GM12874 (cell line): ENCODE measurements at regions not wholly inside any gene's neighbourhood (a gene's known extent, or its start where the extent isn't known, plus 50 kb on each side); places are given as distances from the start of the nearest gene placed in this dataset.

Experiments
- TF ChIP-seq, protein P1 (sequence below): IDR thresholded peaks from 2 replicates; pipeline ENCODE4 v1.5.1; 2011; ENCODE audit warnings: low read depth, mild to moderate bottlenecking, control low read depth, low read length, moderate library complexity; ENCODE audit not compliant: insufficient read depth

- TF ChIP-seq, protein P1, sequence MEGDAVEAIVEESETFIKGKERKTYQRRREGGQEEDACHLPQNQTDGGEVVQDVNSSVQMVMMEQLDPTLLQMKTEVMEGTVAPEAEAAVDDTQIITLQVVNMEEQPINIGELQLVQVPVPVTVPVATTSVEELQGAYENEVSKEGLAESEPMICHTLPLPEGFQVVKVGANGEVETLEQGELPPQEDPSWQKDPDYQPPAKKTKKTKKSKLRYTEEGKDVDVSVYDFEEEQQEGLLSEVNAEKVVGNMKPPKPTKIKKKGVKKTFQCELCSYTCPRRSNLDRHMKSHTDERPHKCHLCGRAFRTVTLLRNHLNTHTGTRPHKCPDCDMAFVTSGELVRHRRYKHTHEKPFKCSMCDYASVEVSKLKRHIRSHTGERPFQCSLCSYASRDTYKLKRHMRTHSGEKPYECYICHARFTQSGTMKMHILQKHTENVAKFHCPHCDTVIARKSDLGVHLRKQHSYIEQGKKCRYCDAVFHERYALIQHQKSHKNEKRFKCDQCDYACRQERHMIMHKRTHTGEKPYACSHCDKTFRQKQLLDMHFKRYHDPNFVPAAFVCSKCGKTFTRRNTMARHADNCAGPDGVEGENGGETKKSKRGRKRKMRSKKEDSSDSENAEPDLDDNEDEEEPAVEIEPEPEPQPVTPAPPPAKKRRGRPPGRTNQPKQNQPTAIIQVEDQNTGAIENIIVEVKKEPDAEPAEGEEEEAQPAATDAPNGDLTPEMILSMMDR = no peak
Observed at GRCh38 chr19:30780456-30780855, 408.3 kb downstream of the ZNF536 start.

DNA sequence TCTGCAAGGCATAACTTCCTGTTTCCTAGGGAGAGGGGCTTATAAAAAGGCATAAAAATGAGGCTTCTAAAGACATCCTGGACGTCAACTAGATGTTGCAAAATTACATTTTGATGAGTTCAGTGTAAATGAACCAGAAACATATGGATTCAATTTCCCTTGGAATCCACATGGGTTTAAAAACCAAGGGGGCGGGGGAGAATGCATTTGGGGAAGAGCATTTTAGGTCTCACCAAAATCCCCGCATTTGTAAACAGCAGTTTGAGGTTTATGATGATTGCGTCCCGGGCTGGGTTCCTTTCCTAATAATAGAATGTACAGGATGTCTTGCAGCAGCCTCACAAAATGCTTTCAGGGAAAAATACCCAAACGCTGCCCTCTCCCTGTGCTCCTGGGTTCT is 407.8 kb downstream of the ZNF536 start:
- TF ChIP-seq, protein P1 = no peak

- TF ChIP-seq, protein P1 = no peak
Observed at GRCh38 chr19:30778961-30779715, 407.0 kb downstream of the ZNF536 start.

DNA sequence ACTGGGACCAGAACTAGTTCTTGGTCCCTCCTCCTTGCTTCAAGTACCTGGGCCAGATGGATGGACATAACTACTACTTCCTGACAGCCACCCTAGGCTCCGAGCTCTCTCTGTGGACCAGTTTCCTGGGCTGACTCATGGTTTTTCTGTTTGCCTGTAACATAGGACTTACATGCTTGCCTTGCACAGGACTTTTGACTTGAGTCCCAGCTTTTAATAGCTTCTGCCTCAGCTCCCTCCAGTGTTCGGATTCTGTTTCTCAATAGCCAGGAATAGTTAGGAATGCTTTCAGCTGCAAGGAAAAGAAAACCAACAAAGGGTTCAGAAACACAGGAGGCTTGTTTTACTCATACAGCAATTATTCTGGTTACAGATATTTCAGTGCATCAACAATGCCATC is 405.9 kb downstream of the ZNF536 start:
- TF ChIP-seq, protein P1 = no peak

- TF ChIP-seq, protein P1 = no peak
Observed at GRCh38 chr19:30775956-30776355, 403.8 kb downstream of the ZNF536 start.

GRCh38 chr19:30774252-30774766 is 402.1 kb downstream of the ZNF536 start:
- TF ChIP-seq, protein P1 = no peak

- TF ChIP-seq, protein P1 = no peak
Observed at GRCh38 chr19:30762651-30763050, 390.5 kb downstream of the ZNF536 start.
